ENCODE measurements at regions not wholly inside any gene's neighbourhood (a gene's known extent, or its start where the extent isn't known, plus 50 kb on each side); places are given as distances from the start of the nearest gene placed in this dataset.

DNA sequence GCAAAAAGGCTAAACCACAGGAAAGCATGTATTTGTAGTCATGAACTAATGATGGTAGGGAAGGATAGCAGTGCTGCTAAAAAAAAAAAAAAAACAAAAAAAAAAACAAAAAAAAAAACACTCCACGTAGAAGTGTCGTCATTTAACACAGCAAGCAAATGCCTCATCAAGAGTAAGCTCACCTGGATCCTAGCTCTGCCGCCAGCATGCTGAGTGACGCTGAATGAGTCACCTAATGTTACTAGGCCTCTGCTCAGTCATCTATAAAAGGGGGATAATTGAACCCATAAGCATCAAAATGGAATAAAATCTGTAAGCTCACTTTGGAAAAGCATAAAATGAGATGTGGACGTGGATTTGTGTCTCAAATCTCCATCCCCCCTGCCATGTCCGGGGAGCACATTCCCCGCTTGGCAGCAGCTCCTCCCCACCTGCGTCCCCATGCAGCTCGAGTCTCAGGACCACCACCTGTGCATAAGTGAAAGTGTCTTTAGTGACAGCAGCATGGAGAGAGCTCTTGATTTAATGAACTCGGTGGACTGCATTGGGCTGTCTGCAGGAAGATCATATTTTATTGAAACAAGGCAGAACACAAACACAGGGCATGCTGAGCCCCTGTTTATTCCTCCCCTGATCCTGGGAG is 427.5 kb downstream of the LRATD1 start:
- Mint-ChIP-seq H3K4me3 (no peak overlapping the region), H3K9me3 (peaks cover 4 to 16% (median 5%) of the 10 kb centered on the region in 7 donors)

GRCh38 chr2:15061268-15061667 is 428.8 kb downstream of the LRATD1 start:
- no peaks in the 10 kb centered on the region for H3K4me1 ChIP-seq (ENCODE audit: control insufficient read depth in 1 of 2, insufficient read depth in 2 of 2, low read length in 2 of 2)
- no peaks in the 10 kb centered on the region for H3K36me3 ChIP-seq (replicated peaks in 1 of 2; ENCODE audit: control insufficient read depth in 1 of 2, insufficient read depth in 2 of 2, low read length in 2 of 2)
- WGBS (ENCODE audit: insufficient coverage) = 100% methylated on average over 1 of the region's 1 CpG
- peaks cover 0 to 3% (median 2%) of the 10 kb centered on the region in 3 donors for H3K27me3 Mint-ChIP-seq (ENCODE audit: low read depth in 3 of 3)
- intact Hi-C loops (cut with micrococcal nuclease) = no loop called here
- no peak overlapping the region for H3K27ac ChIP-seq (ENCODE audit: low read depth in 1 of 2, low read length in 2 of 2)
- H3K4me3 Mint-ChIP-seq = no peak overlapping the region
- no peak for TF ChIP-seq CTCF (IDR thresholded peaks at IDR 0.05)
- no peak overlapping the region for H3K4me2 ChIP-seq (replicated peaks; ENCODE audit: extremely low read depth, low read length, poor library complexity, severe bottlenecking)
- H4K20me1 ChIP-seq (ENCODE audit: insufficient read depth, low read length) = no peaks in the 10 kb centered on the region
- H3K4me1 Mint-ChIP-seq = no peaks in the 10 kb centered on the region
- H3K9me3 Mint-ChIP-seq = peaks cover 2 to 16% (median 6%) of the 10 kb centered on the region in 7 donors
- peaks cover 0 to 4% of the 10 kb centered on the region in 2 donors for H3K9me3 ChIP-seq (replicated peaks in 1 of 2; ENCODE audit: control insufficient read depth in 1 of 2, insufficient read depth in 1 of 2, low read length in 2 of 2)
- H3K27me3 ChIP-seq (ENCODE audit: control insufficient read depth in 2 of 2, insufficient read depth in 2 of 2, low read length in 2 of 2) = no peaks in the 10 kb centered on the region
- no peaks in the 10 kb centered on the region for H3K79me2 ChIP-seq (ENCODE audit: insufficient read depth, low read length)
- no peak overlapping the region for H2AFZ ChIP-seq (ENCODE audit: insufficient read depth, low read depth, low read length, poor library complexity, severe bottlenecking)
- no peak overlapping the region for H3K9ac ChIP-seq (ENCODE audit: insufficient read depth, low read length, poor library complexity, severe bottlenecking)
- no peaks in the 10 kb centered on the region for H3K36me3 Mint-ChIP-seq
- no peak overlapping the region for H3K27ac Mint-ChIP-seq
- no peak for DNase-seq
- no peak overlapping the region for H3K4me3 ChIP-seq (replicated peaks in 1 of 3; ENCODE audit: low read depth in 2 of 3, low read length in 3 of 3)

More for the DNA sequence above, 427.5 kb downstream of the LRATD1 start:
- Histone ChIP-seq H3K27me3 (ENCODE audit: control insufficient read depth in 2 of 2, insufficient read depth in 2 of 2, low read length in 2 of 2) (no peaks in the 10 kb centered on the region), H3K79me2 (ENCODE audit: insufficient read depth, low read length) (no peaks in the 10 kb centered on the region), H3K36me3 (replicated peaks in 1 of 2; ENCODE audit: control insufficient read depth in 1 of 2, insufficient read depth in 2 of 2, low read length in 2 of 2) (no peaks in the 10 kb centered on the region), H2AFZ (ENCODE audit: insufficient read depth, low read depth, low read length, poor library complexity, severe bottlenecking) (no peak overlapping the region), H3K9me3 (replicated peaks in 1 of 2; ENCODE audit: control insufficient read depth in 1 of 2, insufficient read depth in 1 of 2, low read length in 2 of 2) (peaks cover 0 to 4% of the 10 kb centered on the region in 2 donors), H4K20me1 (ENCODE audit: insufficient read depth, low read length) (no peaks in the 10 kb centered on the region), H3K27ac (ENCODE audit: low read depth in 1 of 2, low read length in 2 of 2) (no peak overlapping the region), H3K9ac (ENCODE audit: insufficient read depth, low read length, poor library complexity, severe bottlenecking) (no peak overlapping the region), H3K4me1 (ENCODE audit: control insufficient read depth in 1 of 2, insufficient read depth in 2 of 2, low read length in 2 of 2) (no peaks in the 10 kb centered on the region), H3K4me2 (replicated peaks; ENCODE audit: extremely low read depth, low read length, poor library complexity, severe bottlenecking) (no peak overlapping the region), H3K4me3 (replicated peaks in 1 of 3; ENCODE audit: low read depth in 2 of 3, low read length in 3 of 3) (no peak overlapping the region)
- Mint-ChIP-seq H3K27ac (no peak overlapping the region), H3K27me3 (ENCODE audit: low read depth in 3 of 3) (peaks cover 0 to 5% (median 3%) of the 10 kb centered on the region in 3 donors), H3K36me3 (no peaks in the 10 kb centered on the region), H3K4me1 (no peaks in the 10 kb centered on the region)
- 77% methylated on average over 3 of the region's 10 CpGs for WGBS (ENCODE audit: insufficient coverage)
- no peak for DNase-seq
- TF ChIP-seq CTCF (IDR thresholded peaks at IDR 0.05) = no peak
- intact Hi-C loops (cut with micrococcal nuclease) = no loop called here
